Choroid plexus epithelial cell (primary cell): ENCODE measurements at regions not wholly inside any gene's neighbourhood (a gene's known extent, or its start where the extent isn't known, plus 50 kb on each side); places are given as distances from the start of the nearest gene placed in this dataset.
"Not testable (repeated sequence)": the region's sequence is repeated elsewhere in the genome, so short reads cannot be mapped to it uniquely, and the experiment has no call there.

Experiments used
- DNase-seq: peaks from one replicate; pipeline ENCODE4 v3.0.0-alpha.2; 2010; ENCODE audit warnings: low read depth
- H3K4me3 ChIP-seq: 2 replicates; pipeline ENCODE4 v1.5.1; 2011; ENCODE audit warnings: low read depth, mild to moderate bottlenecking, control low read depth, low read length, moderate library complexity
- TF ChIP-seq, protein P1 (sequence below): conservative IDR thresholded peaks from 2 replicates; pipeline ENCODE4 v1.5.1; 2011; ENCODE audit warnings: low read depth, mild to moderate bottlenecking, control low read depth, inconsistent platforms, low read length, moderate library complexity

DNA sequence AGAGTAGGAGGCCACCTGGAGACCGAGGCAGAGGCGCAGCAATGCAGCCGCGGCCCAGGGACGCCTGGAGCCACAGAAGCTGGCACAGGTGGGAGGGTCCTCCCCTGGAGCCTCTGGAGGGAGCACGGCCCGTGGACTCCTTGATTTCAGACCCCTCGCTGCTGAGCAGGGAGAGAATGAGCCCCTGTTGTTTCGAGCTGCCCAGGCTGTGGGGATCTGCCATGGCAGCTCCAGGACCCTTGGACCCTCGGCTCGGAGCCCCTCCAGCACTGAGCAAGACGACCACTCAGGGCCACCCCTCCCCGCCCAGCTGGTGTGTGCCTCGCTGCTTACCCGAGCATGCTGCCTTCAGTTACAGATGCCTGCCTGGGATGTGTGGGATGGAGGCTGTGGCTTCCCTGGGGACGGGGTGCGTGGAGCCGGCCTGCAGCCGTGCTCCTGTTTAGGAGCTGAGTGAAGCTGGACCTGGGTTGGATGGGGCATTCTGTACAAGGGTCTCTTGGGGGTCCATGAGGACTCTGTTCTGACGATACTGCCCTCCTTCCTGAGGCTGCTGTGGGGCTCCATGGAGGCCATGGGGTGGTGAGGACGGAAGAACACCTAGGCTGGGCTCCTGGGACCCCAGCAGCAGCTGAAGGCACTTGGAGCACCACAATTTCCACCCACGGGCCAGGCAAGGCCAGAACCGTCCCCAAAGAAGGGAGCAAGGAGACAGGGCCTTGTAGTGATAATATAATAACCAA lies 115.1 kb upstream of the LPCAT1 start:
- no peak for DNase-seq
- H3K4me3 ChIP-seq, result no peak overlapping the region
- TF ChIP-seq, protein P1, sequence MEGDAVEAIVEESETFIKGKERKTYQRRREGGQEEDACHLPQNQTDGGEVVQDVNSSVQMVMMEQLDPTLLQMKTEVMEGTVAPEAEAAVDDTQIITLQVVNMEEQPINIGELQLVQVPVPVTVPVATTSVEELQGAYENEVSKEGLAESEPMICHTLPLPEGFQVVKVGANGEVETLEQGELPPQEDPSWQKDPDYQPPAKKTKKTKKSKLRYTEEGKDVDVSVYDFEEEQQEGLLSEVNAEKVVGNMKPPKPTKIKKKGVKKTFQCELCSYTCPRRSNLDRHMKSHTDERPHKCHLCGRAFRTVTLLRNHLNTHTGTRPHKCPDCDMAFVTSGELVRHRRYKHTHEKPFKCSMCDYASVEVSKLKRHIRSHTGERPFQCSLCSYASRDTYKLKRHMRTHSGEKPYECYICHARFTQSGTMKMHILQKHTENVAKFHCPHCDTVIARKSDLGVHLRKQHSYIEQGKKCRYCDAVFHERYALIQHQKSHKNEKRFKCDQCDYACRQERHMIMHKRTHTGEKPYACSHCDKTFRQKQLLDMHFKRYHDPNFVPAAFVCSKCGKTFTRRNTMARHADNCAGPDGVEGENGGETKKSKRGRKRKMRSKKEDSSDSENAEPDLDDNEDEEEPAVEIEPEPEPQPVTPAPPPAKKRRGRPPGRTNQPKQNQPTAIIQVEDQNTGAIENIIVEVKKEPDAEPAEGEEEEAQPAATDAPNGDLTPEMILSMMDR, result no peak

DNA sequence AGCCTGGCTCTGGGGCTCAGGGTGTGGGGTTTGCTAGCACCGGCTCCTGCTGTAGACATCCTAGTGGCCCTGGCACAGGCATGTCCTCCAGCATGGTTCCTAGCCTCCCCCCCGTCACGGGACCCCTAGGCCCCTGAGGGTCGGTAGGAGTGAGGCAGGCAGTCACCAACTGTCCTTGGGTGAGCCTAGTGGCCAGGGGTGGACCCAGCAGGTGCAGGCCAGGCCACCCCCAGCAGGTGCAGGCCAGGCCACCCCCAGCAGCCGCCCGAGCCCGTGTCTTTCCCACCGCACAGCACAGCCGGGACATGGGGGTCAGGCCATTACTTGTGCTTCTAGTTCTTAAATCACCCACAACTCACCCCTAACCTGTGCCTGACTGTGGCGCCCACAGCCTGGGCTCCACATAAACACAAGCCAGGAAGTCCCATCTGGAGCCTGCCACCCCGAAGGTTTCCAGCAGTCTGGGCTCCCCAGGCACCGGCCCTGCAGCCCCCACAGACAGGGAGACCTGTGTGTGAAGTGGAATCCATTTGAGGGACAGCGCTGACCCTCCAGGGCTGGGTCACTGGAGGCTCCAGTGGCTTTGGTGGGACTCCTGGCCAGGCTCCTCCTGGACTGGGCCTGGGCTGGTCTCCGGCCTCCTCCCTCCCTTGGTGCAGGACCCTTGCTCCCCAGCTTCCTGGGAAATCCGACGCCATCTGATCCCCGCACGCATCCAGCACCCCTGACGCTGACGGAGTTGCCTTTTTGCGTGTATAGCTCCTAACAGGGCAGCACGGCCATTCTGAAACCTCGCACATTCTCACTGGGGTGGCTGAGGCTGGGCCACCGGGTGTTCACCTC lies 114.1 kb upstream of the LPCAT1 start:
- DNase-seq, result no peak
- no peak overlapping the region for H3K4me3 ChIP-seq
- TF ChIP-seq, protein P1, result no peak

DNA sequence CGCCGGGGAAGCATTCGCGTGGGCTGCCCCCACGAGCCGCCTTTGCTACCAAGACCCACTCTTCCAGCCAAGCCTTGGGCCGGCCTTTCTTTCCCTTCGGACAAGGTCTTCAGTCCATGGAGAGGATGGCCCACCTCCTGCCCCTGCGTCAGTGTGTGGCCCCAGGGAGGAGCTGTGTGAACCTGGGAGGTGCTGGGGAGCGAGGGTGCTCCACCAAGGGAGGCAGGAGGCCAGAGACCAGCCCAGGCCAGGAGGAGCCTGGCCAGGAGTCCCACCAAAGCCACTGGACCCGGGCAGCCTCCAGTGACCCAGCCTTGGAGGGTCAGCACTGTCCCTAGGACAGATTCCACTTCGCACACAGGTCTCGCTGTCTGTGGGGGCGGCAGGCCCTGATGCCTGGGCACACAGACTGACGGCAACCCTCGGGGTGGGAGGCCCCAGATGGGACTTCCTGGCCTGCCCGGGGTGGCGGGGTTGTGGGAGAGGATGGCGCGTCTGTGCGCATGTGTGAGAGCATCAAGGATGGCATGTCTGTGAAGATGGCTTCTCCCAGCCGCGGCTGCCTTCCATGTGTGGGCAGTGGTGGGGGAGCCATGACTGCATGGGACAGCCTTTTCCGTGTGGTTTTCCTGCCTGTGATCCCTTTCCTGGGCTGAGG lies 113.3 kb upstream of the LPCAT1 start:
- no peak overlapping the region for H3K4me3 ChIP-seq
- no peak for DNase-seq
- TF ChIP-seq, protein P1, result no peak

DNA sequence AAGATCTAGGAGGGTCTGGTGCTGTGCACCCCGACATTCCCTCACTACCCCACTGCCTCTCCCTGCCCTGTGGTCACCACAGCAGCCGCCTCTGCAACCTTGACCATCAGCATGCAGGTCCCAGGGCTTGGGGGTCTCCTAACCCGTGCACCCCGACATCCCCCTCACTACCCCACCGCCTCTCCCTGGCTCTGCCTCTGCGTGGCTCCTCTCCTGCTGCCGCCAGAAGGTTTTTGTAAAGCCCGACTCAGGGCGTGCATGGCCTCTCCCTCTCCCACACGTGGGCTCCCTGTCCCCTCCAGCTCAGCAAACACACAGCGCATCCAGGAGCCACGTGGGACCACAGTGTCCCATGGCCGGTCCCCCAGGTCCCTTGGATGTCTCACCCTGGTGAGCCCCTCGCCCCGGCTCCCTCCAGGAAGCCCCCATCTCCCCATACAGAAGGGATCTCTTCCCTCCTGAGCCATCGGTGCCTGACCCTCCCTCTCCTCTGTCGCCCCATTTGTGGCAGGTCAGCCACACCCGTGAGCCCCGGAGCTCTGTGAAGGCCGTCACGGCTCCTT lies 112.5 kb upstream of the LPCAT1 start:
- H3K4me3 ChIP-seq, DNase-seq: not testable (repeated sequence)

DNA sequence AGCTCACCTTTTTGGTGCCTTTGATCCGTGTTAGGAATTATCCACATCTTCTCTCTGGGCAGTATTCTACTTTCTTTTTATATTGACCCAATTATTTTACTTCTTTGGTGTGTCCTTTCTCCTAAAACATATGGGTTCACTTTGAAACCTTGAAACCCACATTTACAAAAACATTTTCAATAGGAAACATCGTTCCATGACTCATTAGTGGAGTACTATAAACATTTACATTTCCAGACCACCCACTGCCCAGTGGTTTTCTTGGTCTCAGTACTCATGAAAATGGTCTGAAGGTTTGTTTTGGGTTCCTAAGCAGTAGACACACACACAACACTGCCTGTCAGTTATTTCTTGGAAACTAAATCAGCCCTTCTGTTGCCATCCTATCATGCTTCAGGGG lies 111.7 kb upstream of the LPCAT1 start:
- peak; percentile 17 for DNase-seq
- H3K4me3 ChIP-seq, result not testable (repeated sequence)

DNA sequence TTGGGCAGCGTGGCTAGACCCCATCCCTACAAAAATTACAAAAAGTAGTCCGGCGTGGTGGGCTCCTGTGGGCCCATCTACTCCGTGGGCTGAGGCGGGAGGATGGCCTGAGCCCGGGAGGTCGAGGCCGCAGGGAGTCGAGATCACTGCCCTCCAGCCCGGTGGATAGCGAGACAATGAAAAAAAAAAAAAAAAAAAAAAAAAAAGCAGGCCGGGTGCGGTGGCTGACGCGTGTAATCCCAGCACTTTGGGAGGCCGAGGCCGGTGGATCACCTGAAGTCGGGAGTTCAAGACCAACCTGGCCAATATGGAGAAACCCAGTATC lies 110.5 kb upstream of the LPCAT1 start:
- peak overlapping the region; percentile 61 for H3K4me3 ChIP-seq
- TF ChIP-seq, protein P1, result no peak
- no peak for DNase-seq

DNA sequence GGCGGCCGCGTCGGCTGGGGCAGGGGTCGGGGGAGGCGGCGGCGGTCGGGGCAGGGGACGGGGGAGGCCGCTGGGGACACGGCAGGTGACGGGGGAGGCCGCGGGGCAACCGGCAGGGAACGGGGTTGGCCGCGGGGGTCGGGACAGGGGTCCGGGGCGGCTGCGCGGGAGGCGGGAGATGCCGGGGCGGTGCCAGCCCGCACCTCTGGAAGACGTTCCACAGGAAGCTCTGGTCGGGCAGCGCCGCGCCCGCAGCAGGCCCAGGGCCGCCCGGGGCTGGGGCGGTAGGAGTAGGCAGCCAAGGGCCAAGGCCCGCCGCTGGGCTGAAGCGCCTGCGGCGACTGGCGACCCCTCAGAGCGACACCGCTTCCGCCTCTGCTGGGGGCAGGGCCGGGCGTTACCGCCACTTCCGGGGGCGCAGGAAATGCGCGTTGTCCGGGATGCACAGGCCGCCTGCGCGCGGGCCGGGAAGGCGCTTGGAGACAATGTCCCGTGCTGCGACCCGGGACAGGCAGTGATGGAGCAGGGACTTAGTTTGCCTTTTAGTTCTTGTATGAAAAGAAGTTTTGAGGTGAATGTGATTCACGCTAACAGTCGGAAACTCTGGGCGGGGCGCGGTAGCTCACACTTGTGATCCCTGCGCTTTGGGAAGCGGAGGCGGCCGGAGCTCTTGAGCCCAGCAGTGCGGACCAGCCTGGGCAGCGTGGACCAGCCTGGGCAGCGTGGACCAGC lies 110.0 kb upstream of the LPCAT1 start:
- H3K4me3 ChIP-seq, result peak overlapping the region; percentile 61
- DNase-seq, result peak; percentile 42
- TF ChIP-seq, protein P1, result no peak

DNA sequence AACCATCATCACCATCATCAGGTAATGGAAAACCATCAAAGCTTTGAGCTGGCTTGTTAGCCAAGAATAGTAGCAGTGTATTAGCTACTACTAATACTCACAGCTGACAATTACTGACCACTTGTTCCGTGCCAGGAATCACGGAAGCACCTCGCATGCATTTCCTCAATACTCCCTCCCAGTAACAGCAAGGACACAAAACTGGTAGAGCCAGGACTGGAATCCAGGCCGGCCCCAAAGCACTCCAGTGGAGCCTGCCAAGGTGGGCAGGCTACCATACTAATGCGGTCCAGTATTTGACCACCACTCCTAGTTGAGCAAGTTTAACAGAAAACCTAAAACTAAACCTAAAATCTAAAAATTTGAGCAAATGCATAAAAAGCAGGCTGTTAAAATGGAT lies 107.2 kb upstream of the LPCAT1 start:
- not testable (repeated sequence) for DNase-seq, H3K4me3 ChIP-seq

DNA sequence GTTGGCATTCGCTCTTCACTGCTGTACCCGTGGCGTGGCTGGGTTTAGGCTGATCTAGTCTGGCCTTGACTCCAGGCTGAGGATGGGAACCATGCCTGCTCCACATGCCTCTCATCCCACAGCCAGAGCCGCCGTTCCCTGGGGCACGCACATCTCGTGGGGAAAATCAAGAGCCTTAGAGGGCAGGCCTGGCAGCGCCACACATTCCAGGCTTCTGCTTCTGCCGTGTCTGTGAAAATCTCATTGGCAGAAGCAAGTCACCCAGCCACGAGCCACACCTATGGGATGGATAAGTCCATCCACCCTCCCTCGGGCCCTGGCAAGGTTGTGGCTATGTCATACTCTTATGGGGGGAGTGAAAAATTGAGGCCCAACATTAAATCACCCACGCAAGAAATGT lies 102.6 kb upstream of the LPCAT1 start:
- not testable (repeated sequence) for H3K4me3 ChIP-seq, DNase-seq

DNA sequence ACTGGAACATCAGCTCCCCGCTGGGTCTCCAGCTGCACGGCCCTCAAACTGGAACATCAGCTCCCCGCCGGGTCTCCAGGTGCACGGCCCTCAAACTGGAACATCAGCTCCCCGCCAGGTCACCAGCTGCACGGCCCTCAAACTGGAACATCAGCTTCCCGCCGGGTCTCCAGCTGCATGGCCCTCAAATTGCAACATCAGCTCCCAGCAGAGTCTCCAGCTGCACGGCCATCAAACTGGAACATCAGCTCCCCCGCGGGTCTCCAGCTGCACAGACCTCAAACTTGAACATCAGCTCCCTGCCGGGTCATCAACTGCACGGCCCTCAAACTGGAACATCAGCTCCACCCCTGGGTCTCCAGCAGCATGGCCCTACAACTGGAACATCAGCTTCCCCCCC lies 95.8 kb upstream of the LPCAT1 start:
- DNase-seq, result not testable (repeated sequence)

DNA sequence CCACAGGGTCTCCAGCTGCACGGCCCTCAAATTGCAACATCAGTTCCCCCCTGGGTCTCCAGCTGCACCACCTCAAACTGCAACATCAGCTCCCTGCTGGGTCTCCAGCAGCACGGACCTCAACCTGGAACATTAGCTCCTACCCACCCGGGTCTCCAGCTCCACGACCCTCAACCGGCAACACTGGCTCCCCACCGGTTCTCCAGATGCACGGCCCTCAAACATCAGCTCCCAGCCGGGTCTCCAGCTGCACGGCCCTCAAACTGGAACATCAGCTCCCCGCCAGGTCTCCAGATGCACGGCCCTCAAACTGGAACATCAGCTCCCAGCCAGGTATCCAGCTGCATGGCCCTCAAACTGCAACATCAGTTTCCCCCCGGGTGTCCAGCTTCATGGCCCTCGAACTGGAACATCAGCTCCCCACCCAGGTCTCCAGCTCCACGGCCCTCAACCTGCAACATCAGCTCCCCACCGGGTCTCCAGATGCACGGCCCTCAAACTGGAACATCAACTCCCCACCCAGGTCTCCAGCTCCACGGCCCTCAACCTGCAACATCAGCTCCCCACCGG lies 94.6 kb upstream of the LPCAT1 start:
- DNase-seq, H3K4me3 ChIP-seq: not testable (repeated sequence)

More for the DNA sequence above, 95.8 kb upstream of the LPCAT1 start:
- not testable (repeated sequence) for H3K4me3 ChIP-seq
